ENCODE measurements at regions not wholly inside any gene's neighbourhood (a gene's known extent, or its start where the extent isn't known, plus 50 kb on each side); places are given as distances from the start of the nearest gene placed in this dataset.

DNA sequence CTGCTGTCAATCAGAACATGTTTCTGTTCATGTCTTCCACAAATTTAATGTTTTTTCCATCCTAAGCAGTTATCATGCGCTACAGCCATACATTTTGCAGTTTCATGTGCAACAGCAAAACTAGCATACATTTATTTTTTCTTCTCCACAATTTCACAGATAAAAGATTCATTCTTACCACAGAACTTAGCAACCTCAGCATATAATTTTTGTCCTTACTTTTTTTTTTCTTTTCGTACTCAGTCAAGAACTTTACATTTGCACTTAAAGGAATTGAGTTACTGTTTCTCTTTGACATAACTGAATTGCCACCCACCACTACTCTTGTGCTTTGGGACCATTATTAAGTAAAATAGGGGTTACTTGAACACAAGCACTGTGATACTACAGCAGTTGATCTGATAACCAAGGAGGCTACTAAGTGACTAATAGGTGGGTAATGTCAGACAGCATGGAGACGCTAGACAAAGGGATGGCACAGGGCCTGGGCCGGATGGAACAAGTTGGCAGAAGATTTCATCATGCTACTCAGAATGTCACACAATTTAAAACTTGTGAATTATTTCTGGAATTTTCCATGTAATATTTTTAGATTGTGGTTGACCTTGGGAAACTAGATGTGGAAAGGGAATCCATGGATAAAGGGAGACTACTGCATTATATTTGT, 50.2 kb upstream of the LHX8 start:
- no peaks in the 10 kb centered on the region for H3K36me3 ChIP-seq (ENCODE audit: control insufficient read depth in 2 of 3, insufficient read depth in 3 of 3, low read length in 3 of 3)
- no peak for FAIRE-seq

More for the DNA sequence above, 50.2 kb upstream of the LHX8 start:
- no peak overlapping the region for H3K27ac ChIP-seq (ENCODE audit: low read depth in 2 of 2, low read length in 2 of 2)
- no peaks in the 10 kb centered on the region for H3K27me3 ChIP-seq (ENCODE audit: control insufficient read depth, insufficient read depth, low read length)
- H3K9ac ChIP-seq (ENCODE audit: low read length in 3 of 3): no peak overlapping the region
- intact Hi-C loops (cut with DNase I): no loop called here
- H3K9me3 ChIP-seq (ENCODE audit: control insufficient read depth in 2 of 3, insufficient read depth in 1 of 3, low read length in 3 of 3): no peaks in the 10 kb centered on the region
- no peaks in the 10 kb centered on the region for H3K4me1 ChIP-seq (ENCODE audit: control insufficient read depth in 2 of 3, insufficient read depth in 2 of 3, low read depth in 1 of 3, low read length in 3 of 3)
- TF ChIP-seq, protein P1, sequence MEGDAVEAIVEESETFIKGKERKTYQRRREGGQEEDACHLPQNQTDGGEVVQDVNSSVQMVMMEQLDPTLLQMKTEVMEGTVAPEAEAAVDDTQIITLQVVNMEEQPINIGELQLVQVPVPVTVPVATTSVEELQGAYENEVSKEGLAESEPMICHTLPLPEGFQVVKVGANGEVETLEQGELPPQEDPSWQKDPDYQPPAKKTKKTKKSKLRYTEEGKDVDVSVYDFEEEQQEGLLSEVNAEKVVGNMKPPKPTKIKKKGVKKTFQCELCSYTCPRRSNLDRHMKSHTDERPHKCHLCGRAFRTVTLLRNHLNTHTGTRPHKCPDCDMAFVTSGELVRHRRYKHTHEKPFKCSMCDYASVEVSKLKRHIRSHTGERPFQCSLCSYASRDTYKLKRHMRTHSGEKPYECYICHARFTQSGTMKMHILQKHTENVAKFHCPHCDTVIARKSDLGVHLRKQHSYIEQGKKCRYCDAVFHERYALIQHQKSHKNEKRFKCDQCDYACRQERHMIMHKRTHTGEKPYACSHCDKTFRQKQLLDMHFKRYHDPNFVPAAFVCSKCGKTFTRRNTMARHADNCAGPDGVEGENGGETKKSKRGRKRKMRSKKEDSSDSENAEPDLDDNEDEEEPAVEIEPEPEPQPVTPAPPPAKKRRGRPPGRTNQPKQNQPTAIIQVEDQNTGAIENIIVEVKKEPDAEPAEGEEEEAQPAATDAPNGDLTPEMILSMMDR (IDR thresholded peaks at IDR 0.05; ENCODE audit: borderline replicate concordance, extremely low read depth, insufficient read depth): no peak
- no peak for DNase-seq
- no peak overlapping the region for H3K4me3 ChIP-seq (ENCODE audit: low read length in 3 of 3)
